NCI-H1436 (cell line): ENCODE measurements at regions not wholly inside any gene's neighbourhood (a gene's known extent, or its start where the extent isn't known, plus 50 kb on each side); places are given as distances from the start of the nearest gene placed in this dataset.
"Not testable (repeated sequence)": the region's sequence is repeated elsewhere in the genome, so short reads cannot be mapped to it uniquely, and the experiment has no call there.

ENCODE experiments used
- DNase-seq: peaks from one replicate; lab custom pipeline; 2025; lab: John Stamatoyannopoulos, UW

- no peak for DNase-seq
Observed at GRCh38 chr5:160479220-160479619, 57.6 kb downstream of the PTTG1 start.

GRCh38 chr5:160479926-160480325 lies 58.3 kb downstream of the PTTG1 start:
- DNase-seq, result no peak

GRCh38 chr5:160480652-160481051 lies 59.0 kb downstream of the PTTG1 start:
- DNase-seq, result no peak

- no peak for DNase-seq
Observed at GRCh38 chr5:160484678-160485077, 63.0 kb downstream of the PTTG1 start.

- DNase-seq, result no peak
Observed at GRCh38 chr5:160485364-160485969, 63.8 kb downstream of the PTTG1 start.

- DNase-seq, result no peak
Observed at GRCh38 chr5:160486573-160486972, 64.9 kb downstream of the PTTG1 start.

GRCh38 chr5:160488394-160489325 lies 67.0 kb downstream of the PTTG1 start:
- no peak for DNase-seq

GRCh38 chr5:160491438-160491837 lies 69.8 kb downstream of the PTTG1 start:
- DNase-seq, result no peak

GRCh38 chr5:160492565-160492964 lies 70.9 kb downstream of the PTTG1 start:
- no peak for DNase-seq

GRCh38 chr5:160493806-160494338 lies 72.2 kb downstream of the PTTG1 start:
- no peak for DNase-seq

GRCh38 chr5:160494451-160494850 lies 72.8 kb downstream of the PTTG1 start:
- no peak for DNase-seq

- DNase-seq, result no peak
Observed at GRCh38 chr5:160496334-160496733, 74.7 kb downstream of the PTTG1 start.

- no peak for DNase-seq
Observed at GRCh38 chr5:160496784-160497183, 75.1 kb downstream of the PTTG1 start.

GRCh38 chr5:160497878-160498277 lies 76.2 kb downstream of the PTTG1 start:
- no peak for DNase-seq

- not testable (repeated sequence) for DNase-seq
Observed at GRCh38 chr5:160498441-160499043, 76.9 kb downstream of the PTTG1 start.

- no peak for DNase-seq
Observed at GRCh38 chr5:160500786-160501779, 79.4 kb downstream of the PTTG1 start.

- DNase-seq, result no peak
Observed at GRCh38 chr5:160504906-160505305, 83.3 kb downstream of the PTTG1 start.

GRCh38 chr5:160506006-160507004 lies 84.7 kb downstream of the PTTG1 start:
- DNase-seq, result no peak

- DNase-seq, result no peak
Observed at GRCh38 chr5:160507221-160507721, 85.6 kb downstream of the PTTG1 start.

- peak; percentile 63 for DNase-seq
Observed at GRCh38 chr5:160508780-160509361, 87.2 kb downstream of the PTTG1 start.
